Neural cell (in vitro differentiated cells): ENCODE measurements at regions not wholly inside any gene's neighbourhood (a gene's known extent, or its start where the extent isn't known, plus 50 kb on each side); places are given as distances from the start of the nearest gene placed in this dataset.

ENCODE experiments used
- H2AFZ ChIP-seq: fragments of 200-600, 300-800 bp; sonication (generic), shearing (Covaris generic); 2 replicates; pipeline ENCODE4 v1.6.0; 2014; ENCODE audit warnings: low read depth, mild to moderate bottlenecking, antibody characterized with exemption, low read length, moderate library complexity
- H3F3A ChIP-seq: fragments of 200-600 bp; shearing (Covaris generic); 2 replicates; pipeline ENCODE4 v1.6.1; 2016; ENCODE audit warnings: mild to moderate bottlenecking, moderate library complexity, mixed read lengths, antibody characterized with exemption, low read length; ENCODE audit not compliant: insufficient read depth, poor library complexity, severe bottlenecking
- H3K27ac ChIP-seq: fragments of 200-600, 300-800 bp; sonication (generic), shearing (Covaris generic); 2 replicates; pipeline ENCODE4 v1.5.1; 2014; ENCODE audit warnings: mild to moderate bottlenecking, low read length, moderate library complexity
- H3K27me3 ChIP-seq: fragments of 300-800, 200-600 bp; sonication (generic), shearing (Covaris generic); 2 replicates; pipeline ENCODE4 v1.6.0; 2014; ENCODE audit warnings: mild to moderate bottlenecking, low read depth, low read length, moderate library complexity; ENCODE audit not compliant: insufficient read depth
- H3K36me3 ChIP-seq: fragments of 300-800, 200-600 bp; sonication (generic), shearing (Covaris generic); 2 replicates; pipeline ENCODE4 v1.5.1; 2014; ENCODE audit warnings: mild to moderate bottlenecking, antibody characterized with exemption, low read length, moderate library complexity; ENCODE audit not compliant: insufficient read depth
- H3K4me2 ChIP-seq: fragments of 300-800, 200-600 bp; sonication (generic), shearing (Covaris generic); 2 replicates; pipeline ENCODE4 v1.6.0; 2014; ENCODE audit warnings: mild to moderate bottlenecking, low read length
- H3K4me3 ChIP-seq: fragments of 300-800, 200-600 bp; sonication (generic), shearing (Covaris generic); 2 replicates; pipeline ENCODE4 v1.5.1; 2014; ENCODE audit warnings: mild to moderate bottlenecking, low read length, moderate library complexity
- H3K79me2 ChIP-seq: fragments of 200-600 bp; shearing (Covaris generic); replicated peaks from 2 replicates; pipeline ENCODE4 v1.6.0; 2014; ENCODE audit warnings: mild to moderate bottlenecking, low read length, moderate library complexity; ENCODE audit not compliant: insufficient read depth
- H3K9ac ChIP-seq: fragments of 300-800, 200-600 bp; sonication (generic), shearing (Covaris generic); 2 replicates; pipeline ENCODE4 v1.6.1; 2016; ENCODE audit warnings: mild to moderate bottlenecking, low read length, mixed read lengths
- H3K9me2 ChIP-seq: fragments of 200-600 bp; shearing (Covaris generic); 2 replicates; pipeline ENCODE4 v1.6.1; 2016; ENCODE audit warnings: mild to moderate bottlenecking, low read length, mixed read lengths; ENCODE audit not compliant: insufficient read depth
- H3K9me3 ChIP-seq: fragments of 200-600, 300-800 bp; sonication (generic), shearing (Covaris generic); 2 replicates; pipeline ENCODE4 v1.6.1; 2016; ENCODE audit warnings: mild to moderate bottlenecking, mixed run types, low read length, moderate library complexity, mixed read lengths
- H4K20me1 ChIP-seq: fragments of 200-600 bp; shearing (Covaris generic); 2 replicates; pipeline ENCODE4 v1.6.1; 2016; ENCODE audit warnings: mild to moderate bottlenecking, mixed run types; ENCODE audit not compliant: insufficient read depth
- EP300 ChIP-seq: fragments of 450-650 bp; conservative IDR thresholded peaks from 2 replicates; pipeline ENCODE4 v1.6.1; 2014; ENCODE audit warnings: antibody characterized with exemption, mild to moderate bottlenecking, moderate library complexity; ENCODE audit not compliant: poor library complexity, severe bottlenecking
- EZH2 ChIP-seq: fragments of 200-600, 300-800 bp; shearing (Covaris generic), sonication (generic); IDR thresholded peaks from 2 replicates; pipeline ENCODE4 v1.6.1; 2014; ENCODE audit warnings: antibody characterized with exemption, low read length, borderline replicate concordance, mild to moderate bottlenecking; ENCODE audit not compliant: insufficient read depth, poor library complexity, severe bottlenecking
- MXI1 ChIP-seq: fragments of 450-650 bp; conservative IDR thresholded peaks from 2 replicates; pipeline ENCODE4 v1.6.1; 2014; ENCODE audit warnings: antibody characterized with exemption, mild to moderate bottlenecking; ENCODE audit not compliant: poor library complexity, severe bottlenecking
- POLR2AphosphoS5 ChIP-seq: IDR thresholded peaks from 2 replicates; pipeline ENCODE4 v1.6.1; 2012
- RAD21 ChIP-seq: fragments of 450-650 bp; conservative IDR thresholded peaks from 2 replicates; pipeline ENCODE4 v1.6.1; 2014; ENCODE audit warnings: antibody characterized with exemption, mild to moderate bottlenecking, moderate library complexity
- SMC3 ChIP-seq: fragments of 450-650 bp; conservative IDR thresholded peaks from 2 replicates; pipeline ENCODE4 v1.6.1; 2014; ENCODE audit warnings: antibody characterized with exemption, mild to moderate bottlenecking, moderate library complexity; ENCODE audit not compliant: poor library complexity
- TAF1 ChIP-seq: IDR thresholded peaks from 2 replicates; pipeline ENCODE4 v1.6.1; 2012; ENCODE audit warnings: low read depth
- TF ChIP-seq, protein P1 (sequence below): fragments of 450-650 bp; IDR thresholded peaks from 2 replicates; pipeline ENCODE4 v1.5.1; 2014; ENCODE audit warnings: antibody characterized with exemption, mild to moderate bottlenecking, moderate library complexity; ENCODE audit not compliant: poor library complexity, severe bottlenecking
- TF ChIP-seq, protein P2 (sequence below): IDR thresholded peaks from 2 replicates; pipeline ENCODE4 v1.6.1; 2012; ENCODE audit warnings: borderline replicate concordance

DNA sequence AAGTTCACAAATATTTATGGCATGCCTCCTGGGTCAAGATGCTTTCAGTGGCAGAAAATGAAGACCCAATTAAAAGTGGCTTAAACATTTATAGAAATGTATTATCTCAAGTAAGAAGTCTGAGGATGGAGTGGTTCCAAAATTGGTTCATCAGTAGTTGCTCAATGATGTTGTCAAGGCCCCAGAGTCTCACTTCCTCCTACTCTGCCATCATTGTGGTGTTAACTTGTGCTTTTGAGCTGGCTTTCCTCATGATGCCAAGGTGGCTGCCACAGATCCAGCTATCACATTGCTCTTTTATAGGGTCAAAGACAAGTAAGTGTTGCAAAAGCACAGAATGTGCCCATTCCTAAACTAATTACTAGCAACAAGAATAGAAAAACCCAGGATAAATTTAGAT lies 404.6 kb upstream of the NRP1 start:
- no peak overlapping the region for H3K27ac ChIP-seq
- H2AFZ ChIP-seq: no peak overlapping the region
- no peaks in the 10 kb centered on the region for H4K20me1 ChIP-seq
- no peaks in the 10 kb centered on the region for H3K79me2 ChIP-seq
- no peaks in the 10 kb centered on the region for H3K27me3 ChIP-seq
- no peaks in the 10 kb centered on the region for H3K9me3 ChIP-seq
- no peak overlapping the region for H3K9ac ChIP-seq
- no peaks in the 10 kb centered on the region for H3F3A ChIP-seq
- H3K36me3 ChIP-seq: no peaks in the 10 kb centered on the region
- H3K4me3 ChIP-seq: no peak overlapping the region
- H3K9me2 ChIP-seq: no peaks in the 10 kb centered on the region
- H3K4me2 ChIP-seq: no peak overlapping the region
- TF ChIP-seq TAF1 (no peak), EP300 (no peak), SMC3 (no peak)
- TF ChIP-seq, protein P1, sequence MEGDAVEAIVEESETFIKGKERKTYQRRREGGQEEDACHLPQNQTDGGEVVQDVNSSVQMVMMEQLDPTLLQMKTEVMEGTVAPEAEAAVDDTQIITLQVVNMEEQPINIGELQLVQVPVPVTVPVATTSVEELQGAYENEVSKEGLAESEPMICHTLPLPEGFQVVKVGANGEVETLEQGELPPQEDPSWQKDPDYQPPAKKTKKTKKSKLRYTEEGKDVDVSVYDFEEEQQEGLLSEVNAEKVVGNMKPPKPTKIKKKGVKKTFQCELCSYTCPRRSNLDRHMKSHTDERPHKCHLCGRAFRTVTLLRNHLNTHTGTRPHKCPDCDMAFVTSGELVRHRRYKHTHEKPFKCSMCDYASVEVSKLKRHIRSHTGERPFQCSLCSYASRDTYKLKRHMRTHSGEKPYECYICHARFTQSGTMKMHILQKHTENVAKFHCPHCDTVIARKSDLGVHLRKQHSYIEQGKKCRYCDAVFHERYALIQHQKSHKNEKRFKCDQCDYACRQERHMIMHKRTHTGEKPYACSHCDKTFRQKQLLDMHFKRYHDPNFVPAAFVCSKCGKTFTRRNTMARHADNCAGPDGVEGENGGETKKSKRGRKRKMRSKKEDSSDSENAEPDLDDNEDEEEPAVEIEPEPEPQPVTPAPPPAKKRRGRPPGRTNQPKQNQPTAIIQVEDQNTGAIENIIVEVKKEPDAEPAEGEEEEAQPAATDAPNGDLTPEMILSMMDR: no peak

DNA sequence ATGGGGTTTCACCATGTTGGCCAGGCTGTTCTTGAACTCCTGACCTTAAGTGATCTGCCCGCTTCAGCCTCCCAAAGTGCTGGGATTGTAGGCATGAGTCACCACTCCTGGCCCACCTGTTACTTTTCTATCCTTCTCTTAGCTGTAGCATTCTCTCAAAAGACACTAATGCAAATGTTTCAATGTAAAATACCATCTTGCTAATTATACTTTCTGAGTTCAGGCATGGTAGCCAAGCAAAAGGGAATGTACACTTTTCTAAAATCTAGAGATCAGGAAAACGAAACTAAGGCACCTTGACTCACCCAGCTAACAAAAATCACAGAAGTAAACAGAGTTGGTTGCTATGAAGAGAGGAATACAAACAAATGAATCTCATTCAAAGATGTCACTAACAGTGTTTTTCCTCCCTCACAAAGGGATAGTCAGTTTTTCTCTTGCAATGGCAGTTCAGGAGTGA lies 401.0 kb upstream of the NRP1 start:
- Histone ChIP-seq H3K9me2 (no peaks in the 10 kb centered on the region), H3F3A (no peaks in the 10 kb centered on the region), H2AFZ (no peak overlapping the region), H3K4me3 (no peak overlapping the region), H3K9me3 (no peaks in the 10 kb centered on the region), H3K27ac (no peak overlapping the region), H3K79me2 (no peaks in the 10 kb centered on the region), H3K27me3 (no peaks in the 10 kb centered on the region), H4K20me1 (no peaks in the 10 kb centered on the region), H3K9ac (no peak overlapping the region), H3K36me3 (no peaks in the 10 kb centered on the region), H3K4me2 (no peak overlapping the region)
- TF ChIP-seq RAD21 (no peak), SMC3 (no peak), TAF1 (no peak)
- TF ChIP-seq, protein P2, sequence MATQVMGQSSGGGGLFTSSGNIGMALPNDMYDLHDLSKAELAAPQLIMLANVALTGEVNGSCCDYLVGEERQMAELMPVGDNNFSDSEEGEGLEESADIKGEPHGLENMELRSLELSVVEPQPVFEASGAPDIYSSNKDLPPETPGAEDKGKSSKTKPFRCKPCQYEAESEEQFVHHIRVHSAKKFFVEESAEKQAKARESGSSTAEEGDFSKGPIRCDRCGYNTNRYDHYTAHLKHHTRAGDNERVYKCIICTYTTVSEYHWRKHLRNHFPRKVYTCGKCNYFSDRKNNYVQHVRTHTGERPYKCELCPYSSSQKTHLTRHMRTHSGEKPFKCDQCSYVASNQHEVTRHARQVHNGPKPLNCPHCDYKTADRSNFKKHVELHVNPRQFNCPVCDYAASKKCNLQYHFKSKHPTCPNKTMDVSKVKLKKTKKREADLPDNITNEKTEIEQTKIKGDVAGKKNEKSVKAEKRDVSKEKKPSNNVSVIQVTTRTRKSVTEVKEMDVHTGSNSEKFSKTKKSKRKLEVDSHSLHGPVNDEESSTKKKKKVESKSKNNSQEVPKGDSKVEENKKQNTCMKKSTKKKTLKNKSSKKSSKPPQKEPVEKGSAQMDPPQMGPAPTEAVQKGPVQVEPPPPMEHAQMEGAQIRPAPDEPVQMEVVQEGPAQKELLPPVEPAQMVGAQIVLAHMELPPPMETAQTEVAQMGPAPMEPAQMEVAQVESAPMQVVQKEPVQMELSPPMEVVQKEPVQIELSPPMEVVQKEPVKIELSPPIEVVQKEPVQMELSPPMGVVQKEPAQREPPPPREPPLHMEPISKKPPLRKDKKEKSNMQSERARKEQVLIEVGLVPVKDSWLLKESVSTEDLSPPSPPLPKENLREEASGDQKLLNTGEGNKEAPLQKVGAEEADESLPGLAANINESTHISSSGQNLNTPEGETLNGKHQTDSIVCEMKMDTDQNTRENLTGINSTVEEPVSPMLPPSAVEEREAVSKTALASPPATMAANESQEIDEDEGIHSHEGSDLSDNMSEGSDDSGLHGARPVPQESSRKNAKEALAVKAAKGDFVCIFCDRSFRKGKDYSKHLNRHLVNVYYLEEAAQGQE: no peak

DNA sequence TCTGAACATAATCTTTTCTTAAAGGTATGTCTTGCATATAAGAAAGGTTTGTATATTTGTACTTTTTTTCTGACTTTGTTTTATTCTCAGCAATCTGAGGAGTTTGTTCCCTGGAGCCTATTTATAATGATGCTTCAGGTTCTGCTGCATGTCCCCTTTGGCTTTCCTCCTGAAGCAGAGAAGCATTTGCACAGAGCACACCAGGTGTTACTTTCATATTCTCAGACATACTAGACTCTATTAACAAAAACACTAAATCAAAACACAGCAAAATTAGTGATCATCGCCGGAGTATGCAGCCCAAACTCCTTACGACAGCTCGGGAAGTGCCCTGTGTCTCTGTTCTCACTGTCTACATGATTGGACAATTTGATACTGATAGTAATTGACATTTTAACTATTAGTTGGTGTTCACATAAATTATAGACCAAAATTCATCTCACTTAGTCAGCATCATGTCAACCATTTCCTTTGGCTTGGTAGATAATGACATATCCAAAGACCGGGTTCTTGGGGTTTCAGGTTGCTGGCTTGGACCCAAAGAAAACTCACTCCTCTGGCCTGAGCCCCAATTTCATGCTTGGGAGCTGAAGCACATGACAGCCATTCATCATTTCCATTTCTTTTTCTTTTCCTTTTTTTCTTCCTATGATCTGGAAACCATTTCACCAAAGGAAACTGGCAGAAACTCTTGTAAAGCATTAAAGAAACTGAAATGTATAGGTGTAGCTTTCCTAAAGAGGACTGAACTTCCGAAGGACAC lies 400.1 kb upstream of the NRP1 start:
- Histone ChIP-seq H4K20me1 (no peaks in the 10 kb centered on the region), H3F3A (no peaks in the 10 kb centered on the region)

More for the DNA sequence above, 400.1 kb upstream of the NRP1 start:
- no peak overlapping the region for H3K27ac ChIP-seq
- H3K9ac ChIP-seq: no peak overlapping the region
- H3K4me3 ChIP-seq: no peak overlapping the region
- no peaks in the 10 kb centered on the region for H3K36me3 ChIP-seq
- H3K79me2 ChIP-seq: no peaks in the 10 kb centered on the region
- no peaks in the 10 kb centered on the region for H3K9me2 ChIP-seq
- TF ChIP-seq SMC3: no peak
- TF ChIP-seq RAD21: no peak
- no peak for TF ChIP-seq EZH2
- TF ChIP-seq EP300: no peak
- TF ChIP-seq, protein P1: no peak
- no peak for TF ChIP-seq POLR2AphosphoS5
- TF ChIP-seq, protein P2: no peak
- TF ChIP-seq MXI1: no peak
- no peak for TF ChIP-seq TAF1
- no peak overlapping the region for H3K4me2 ChIP-seq
- H3K27me3 ChIP-seq: no peaks in the 10 kb centered on the region
- no peak overlapping the region for H2AFZ ChIP-seq
- no peaks in the 10 kb centered on the region for H3K9me3 ChIP-seq
